ENCODE measurements at regions not wholly inside any gene's neighbourhood (a gene's known extent, or its start where the extent isn't known, plus 50 kb on each side); places are given as distances from the start of the nearest gene placed in this dataset.

DNA sequence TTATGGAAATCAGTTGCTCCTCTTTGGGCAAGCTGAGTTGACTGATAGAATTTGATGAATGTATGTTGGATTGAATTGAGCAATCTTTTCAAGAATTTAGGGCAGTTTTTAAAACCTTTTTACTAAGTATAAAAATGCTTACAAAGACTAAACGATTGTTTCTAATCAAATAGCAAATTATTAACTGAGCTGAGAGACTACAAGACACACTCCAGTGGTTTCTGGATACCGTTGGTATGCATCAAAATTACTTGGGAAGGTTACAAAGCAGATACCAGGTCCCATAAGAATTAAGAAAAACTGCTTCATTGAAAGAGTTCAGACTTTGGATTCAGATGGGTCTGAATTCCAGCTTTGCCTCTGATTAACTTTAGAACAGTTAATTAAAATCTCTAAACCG lies 721.4 kb downstream of the FAM181B start:
- intact Hi-C loops (cut with DNase I): no loop called here
- no peak for DNase-seq

DNA sequence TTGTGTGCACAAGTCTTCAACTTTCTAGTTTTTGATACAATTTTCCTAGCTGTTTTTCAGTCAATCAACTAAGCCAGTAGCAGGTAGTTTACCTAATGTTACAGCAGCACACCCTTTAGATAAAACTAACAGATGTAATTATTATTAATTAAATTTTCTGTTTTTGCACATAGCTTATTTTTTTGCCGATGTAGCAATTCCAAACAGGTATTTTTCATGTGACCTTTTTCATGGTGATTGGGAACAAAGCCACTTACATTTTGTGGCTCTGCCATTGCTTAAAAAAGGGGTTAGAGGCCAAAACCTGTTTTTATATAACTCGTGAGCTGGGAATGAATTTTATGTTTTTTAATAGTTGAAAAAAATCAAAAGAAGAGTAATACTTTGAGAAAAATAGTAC lies 724.5 kb downstream of the FAM181B start:
- DNase-seq: no peak
- intact Hi-C loops (cut with DNase I): no loop called here

DNA sequence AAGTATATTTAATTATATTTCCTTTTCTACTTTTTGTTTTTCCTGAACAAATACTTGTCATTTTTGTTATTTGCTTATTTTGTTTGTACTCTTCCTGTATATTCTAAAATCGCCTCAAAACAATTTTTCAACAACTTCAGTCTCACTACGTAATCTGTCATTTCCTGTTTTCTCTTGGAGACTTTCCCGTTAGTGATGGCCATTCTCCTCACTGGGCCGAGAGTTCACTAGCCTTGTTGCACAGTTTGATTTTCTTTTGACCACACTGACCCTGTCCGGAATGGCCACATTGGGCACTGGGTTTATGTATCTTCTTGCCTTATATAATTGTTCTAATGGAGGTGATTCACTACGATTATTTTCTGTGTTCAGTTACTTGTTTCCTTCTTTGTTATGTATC lies 726.1 kb downstream of the FAM181B start:
- no peak for DNase-seq
- intact Hi-C loops (cut with DNase I): no loop called here

DNA sequence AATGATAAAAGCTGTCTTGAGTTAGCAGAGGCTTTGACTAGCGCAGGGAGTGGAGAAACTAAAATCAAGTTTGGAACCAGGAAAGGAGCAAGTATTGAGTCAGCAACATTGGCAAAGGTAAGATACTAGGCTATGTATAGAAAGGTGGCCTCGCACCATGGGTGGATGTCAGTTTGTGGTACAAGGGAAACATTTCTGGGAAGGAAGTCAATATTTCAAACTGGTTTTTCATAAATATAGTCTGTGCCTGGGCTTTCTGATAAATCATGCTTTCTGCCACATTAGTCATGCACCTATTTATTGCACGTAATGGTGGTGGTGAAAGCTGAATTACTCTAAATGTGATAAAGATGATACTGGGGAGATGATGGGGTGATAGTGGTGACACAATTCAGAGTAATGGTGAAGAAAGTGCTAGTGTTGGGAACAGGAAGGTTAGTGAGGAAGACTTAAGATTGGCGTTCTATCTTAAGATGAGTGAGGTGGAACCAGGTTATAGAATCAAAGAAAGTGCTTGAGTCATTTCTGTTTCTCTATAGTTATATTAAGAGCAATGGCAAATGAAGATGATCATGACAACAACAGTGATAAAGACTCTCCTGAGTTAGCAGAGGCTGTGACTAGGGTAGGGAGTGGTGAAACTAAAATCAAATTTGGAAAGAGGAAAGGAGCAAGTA lies 729.0 kb downstream of the FAM181B start:
- intact Hi-C loops (cut with DNase I): no loop called here
- no peak for DNase-seq

DNA sequence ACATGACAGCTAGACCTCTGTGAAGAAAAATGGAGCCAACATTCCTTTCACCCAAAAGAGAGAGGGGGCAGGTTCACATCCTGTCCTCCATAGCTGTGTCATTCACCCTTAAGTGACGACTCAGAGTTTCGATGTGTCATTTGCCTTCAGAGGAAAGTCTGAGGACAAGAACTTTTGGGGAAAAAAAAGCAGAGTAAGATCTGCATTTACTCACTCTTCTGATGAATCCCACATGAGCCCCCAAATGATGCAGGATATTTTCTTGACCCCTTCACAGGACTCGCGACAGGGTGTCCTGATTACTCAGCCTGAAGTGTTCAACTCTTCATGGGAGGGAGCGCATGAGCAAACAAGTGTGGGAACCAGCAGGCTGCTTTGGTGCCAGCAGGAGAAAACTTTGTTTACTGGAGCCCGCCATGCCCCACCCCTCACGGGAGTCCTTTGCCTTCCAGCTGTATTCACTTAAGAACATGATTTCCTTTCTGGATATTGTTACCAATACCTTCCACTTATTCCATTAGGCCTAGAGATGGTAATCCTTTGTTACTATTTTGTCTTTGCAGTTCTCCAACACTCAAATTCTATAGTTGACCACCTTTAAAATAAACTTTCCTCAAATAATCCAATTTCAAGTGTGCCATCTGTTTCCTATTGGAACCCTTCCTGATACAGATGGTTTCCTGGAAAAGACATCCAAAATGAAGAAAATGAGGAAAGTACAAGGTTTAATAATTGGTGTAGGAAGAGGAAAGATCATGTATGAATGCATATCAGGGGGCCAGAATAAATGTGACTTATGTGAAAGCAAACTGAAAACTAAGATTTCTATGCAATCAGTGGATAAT lies 729.8 kb downstream of the FAM181B start:
- intact Hi-C loops (cut with DNase I): no loop called here
- no peak for DNase-seq

DNA sequence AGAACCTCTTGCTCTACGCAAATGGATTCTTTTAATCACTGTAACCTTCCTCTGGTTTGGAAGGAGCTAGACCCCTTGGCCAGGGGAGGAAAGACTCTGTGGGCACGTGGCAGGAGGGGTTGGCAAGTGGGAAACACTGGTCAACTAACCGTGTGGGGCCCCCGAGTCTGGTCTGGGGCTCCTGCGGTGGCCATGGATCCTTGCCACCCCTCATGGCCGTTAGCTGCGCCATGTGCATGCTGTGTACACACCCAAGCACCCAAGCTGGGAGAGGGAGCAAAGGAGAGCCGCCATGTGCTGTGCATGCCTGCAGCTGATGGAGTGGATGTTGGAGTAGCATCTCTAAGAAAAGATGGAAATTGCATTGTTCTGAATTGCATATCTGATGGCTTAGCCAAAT lies 730.6 kb downstream of the FAM181B start:
- DNase-seq: no peak
- intact Hi-C loops (cut with DNase I): no loop called here

DNA sequence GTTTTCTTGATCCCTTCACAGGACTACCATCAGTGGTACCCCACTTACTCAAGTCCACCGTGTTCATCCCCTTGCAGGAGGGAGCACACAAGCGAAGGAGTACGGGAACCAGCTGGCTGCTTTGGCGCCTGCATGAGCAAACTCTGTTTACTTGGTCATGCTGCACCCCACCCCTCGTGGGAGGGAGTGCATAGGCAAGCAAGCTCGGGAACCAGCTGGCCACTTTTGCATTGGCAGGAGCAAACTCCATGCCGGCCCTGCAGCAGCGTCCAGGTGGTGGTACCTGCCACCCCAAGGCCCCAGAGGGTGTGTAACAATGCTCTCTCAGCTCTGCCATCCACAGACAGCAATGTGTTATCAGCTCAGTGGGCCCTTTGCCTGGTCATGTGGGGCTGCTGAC lies 737.8 kb downstream of the FAM181B start:
- intact Hi-C loops (cut with DNase I): no loop called here
- no peak for DNase-seq

DNA sequence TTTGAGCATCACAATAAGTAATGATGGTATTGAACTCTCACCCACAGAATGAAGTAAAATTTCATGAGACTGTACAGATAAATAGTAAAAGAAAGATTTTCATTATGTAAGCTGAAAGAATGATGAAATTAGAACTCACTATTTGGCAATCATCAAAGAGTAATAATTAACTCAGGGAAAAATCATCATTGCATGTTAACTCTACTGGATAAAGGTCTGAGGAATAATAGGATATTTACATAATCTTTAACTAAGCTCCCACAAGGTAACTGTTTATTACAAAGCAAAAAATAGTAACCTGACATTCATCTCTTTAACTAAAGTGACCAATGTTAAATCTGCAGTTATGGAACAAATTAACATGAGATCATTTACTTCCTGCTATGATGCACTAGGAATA lies 739.9 kb downstream of the FAM181B start:
- DNase-seq: no peak
- intact Hi-C loops (cut with DNase I): no loop called here

DNA sequence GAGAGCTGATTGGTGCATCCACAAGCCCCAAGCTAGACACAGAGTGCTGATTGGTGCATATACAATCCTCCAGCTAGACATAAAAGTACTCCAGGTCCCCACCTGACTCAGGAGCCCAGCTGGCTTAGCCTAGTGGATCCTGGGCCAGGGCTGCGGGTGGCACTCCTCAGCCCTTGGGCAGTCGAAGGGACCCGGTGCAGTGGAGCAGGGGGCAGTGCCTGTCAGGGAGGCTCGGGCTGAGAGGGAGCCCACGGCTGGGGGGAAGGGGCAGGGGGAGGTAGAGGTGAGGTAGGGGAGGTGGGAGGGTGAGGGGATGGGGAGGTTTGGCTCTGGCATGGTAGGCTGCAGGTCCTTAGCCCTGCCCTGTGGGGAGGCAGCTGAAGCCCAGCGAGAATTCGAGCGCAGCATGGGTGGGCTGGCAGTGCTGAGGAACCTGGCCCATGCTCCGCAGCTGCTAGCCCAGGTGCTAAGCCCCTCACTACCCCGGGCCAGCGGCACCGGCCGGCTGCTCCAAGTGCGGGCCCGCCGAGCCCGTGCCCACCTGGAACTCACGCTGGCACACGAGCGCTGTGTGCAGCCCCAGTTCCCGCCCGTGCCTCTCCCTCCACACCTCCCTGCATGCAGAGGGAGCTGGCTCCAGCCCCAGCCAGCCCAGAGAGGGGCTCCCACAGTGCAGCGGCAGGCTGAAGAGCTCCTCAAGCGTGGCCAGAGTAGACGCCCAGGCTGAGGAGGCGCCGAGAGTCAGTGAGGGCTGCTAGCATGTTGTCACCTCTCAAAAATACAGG lies 742.8 kb downstream of the FAM181B start:
- intact Hi-C loops (cut with DNase I): no loop called here
- no peak for DNase-seq

DNA sequence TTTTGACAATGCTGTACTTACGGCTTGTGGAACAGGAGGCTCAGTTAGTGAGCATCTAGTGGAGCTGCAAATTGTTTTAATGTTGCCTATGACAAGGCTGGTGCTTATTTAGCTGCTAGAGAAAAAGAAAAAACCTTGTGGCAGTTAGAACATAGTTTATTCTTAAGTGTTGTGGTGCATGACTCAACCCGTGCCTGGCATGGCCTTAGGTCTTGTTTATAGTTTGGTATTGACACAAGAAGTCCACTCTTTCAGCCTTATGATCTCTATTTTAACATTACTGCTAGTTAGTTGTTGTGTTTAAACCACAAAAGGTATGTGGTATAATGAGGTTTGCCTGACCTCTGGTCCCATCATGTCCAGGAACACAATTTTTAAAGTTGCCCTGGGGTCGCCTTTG lies 744.6 kb downstream of the FAM181B start:
- intact Hi-C loops (cut with DNase I): no loop called here

DNA sequence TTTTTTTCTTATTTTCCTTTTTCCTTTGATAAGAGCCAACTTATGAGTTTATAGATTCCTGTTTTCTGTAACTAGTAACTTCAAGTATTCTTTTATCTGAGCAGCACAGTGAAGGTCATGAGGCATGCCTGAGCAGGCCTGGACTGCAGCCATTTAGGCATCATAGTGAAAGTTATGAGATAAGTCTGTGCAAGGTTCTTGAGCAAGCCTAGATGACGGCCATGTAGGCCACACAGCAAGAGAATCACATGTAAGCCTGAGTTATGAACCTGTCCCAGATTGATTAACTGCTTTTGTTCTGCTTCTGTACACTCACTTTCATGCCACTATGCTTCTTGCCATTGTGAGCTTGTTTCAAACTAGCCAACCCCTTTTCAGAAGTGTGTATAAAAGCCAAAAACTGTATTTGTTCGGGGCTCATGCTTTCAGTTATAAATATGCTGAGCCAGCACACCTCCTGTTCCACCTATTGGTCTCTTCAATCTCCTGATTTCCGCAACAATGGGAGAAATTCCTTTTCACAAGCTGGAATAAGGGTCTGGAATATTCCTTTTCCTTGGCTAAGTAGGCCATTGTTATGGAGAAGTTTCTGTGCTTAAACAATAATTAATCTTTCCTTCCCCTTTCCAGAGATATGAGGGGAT lies 745.7 kb downstream of the FAM181B start:
- no peak for DNase-seq
- intact Hi-C loops (cut with DNase I): no loop called here

More for the DNA sequence above, 744.6 kb downstream of the FAM181B start:
- no peak for DNase-seq

DNA sequence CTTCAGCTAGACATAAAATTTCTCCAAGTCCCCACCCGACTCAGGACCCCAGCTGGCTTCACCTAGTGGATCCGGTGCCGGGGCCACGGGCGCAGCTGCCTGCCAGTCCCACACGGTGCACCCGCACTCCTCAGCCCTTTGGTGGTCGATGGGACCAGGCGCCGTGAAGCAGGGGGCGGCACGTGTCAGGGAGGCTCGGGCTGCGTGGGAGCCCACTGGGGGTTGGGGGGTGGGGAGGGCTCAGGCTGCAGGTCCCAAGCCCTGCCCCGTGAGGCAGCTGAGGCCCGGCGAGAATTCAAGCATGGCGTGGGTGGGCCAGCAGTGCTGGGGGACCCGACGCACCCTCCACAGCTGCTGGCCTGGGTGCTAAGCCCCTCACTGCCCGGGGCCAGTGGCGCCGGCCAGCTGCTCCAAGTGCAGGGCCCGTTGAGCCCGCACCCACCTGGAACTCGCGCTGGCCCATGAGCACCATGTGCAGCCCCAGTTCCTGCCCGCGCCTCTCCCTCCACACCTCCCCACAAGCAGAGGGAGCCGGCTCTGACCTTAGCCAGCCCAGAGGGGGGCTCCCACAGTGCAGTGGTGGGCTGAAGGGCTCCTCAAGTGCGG lies 747.0 kb downstream of the FAM181B start:
- DNase-seq: no peak
- intact Hi-C loops (cut with DNase I): no loop called here

DNA sequence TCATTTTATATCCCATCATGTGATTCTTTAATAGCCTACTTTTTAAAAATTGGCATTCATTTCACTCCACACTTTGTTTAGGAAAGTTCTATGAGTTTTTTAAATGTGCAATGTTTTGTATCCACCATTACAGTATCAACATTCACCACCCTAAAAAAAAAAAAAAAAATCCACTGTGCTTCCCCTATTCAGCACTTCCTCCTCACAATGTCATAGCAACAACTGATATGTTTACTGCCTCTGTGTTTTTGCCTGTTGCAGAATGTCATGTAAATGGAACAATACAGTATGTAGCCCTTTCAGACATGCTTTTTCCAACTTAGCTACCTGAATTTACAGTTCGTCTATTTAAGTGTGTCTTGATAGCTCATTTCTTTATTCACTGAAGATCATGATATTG lies 754.2 kb downstream of the FAM181B start:
- intact Hi-C loops (cut with DNase I): no loop called here
- DNase-seq: no peak

DNA sequence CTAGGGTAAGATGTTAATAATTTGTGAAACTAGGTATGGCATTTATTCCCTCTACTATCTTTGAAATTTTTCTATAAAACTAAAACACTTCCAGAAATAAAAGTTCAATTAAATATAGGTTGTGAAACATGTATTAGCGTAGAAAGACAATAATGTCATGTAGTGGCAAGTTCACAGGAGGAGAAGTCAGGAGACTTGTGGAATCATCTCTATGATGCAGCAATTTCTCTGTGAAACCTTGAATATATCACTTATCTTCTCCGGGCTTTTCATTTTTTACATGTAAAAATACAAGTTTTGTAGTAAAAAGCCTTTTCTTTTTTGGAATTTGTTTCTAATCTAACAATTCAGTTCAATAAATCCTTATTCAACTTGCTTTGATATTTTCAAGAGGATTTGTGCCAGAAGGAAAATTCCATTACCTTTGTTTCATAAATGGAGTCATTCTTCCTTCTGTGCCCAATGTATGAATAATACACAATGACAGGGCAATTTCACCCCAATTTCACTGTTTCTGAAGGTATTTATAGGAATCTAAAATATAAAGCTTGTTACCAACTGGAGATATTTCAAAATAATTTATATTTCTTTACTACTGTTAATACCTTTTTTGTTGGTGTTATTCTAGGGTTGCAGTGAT lies 758.3 kb downstream of the FAM181B start:
- no peak for DNase-seq

DNA sequence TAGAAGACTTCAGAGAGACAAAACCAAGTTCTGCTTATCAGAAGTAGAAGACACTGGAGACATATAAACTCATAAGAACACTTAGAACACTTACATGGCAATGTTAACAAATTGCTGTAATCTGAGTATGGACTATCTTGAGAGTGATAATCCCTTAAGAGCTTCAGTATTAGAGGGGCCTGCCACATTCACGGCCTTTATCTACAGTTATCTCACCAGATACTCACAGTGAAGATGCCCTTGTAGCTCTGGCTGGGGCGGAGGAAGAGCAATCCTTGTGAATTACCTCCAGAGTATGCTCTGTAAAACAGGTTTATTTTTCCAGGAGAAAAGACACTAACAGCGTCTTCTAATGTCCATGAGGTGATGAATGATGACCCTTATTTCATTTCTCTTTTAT lies 762.8 kb downstream of the FAM181B start:
- intact Hi-C loops (cut with DNase I): no loop called here
- no peak for DNase-seq

More for the DNA sequence above, 758.3 kb downstream of the FAM181B start:
- intact Hi-C loops (cut with DNase I): no loop called here

DNA sequence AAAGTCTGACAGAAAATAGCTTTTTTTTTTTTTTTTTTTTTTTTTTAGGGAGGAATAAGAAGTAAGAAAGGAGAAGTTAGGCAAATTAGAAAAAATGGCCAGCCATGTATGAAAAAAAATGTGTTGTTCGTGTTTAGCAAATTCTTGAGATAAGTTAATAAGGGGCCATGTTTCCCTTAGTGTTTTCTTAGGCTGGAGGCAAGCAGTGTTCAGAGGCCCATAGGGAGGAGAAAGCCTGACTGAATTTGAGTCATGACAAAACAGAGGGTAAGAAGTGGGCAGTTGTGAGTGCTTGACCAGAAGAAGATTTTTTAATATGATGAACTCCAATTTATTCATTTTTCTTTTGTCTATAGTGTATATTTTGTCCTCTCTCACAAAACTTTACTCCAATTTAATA lies 766.4 kb downstream of the FAM181B start:
- intact Hi-C loops (cut with DNase I): no loop called here
- no peak for DNase-seq

DNA sequence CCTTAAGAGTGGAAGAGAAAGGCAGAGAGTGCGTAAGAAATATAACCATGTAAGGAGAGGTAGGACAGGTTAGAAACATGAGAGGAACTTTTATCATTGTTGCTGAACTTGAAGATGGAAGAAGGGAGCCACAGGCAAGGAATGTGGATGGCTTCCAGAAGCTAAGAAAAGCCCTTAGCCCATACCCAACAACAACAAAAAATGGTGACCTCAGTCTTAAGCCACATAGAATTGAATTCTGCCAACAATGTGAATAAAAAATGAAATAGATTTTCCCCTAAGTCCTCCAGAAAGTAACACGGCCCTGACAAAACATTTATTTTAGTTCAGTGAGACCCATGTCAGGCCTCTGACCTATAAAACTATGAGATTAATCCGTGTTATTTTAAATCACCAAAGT lies 767.3 kb downstream of the FAM181B start:
- no peak for DNase-seq
- intact Hi-C loops (cut with DNase I): no loop called here

DNA sequence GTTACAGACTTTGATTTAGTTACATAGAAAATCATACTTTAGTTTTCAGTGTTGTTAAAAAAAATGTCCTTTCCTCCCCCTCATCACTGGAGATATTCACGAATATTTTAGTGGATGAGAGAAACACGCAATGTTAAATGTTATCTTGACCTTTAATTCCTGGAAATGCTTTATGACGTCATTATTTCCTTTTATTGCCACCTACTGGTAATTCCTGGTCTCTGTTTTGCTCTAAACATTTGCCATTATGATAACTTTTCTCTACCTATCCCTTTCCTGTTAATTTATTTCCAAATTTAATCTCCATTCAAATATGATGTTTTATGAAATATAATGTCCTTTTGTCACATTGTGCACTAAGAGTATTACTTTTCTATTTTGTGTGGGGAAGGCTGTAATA lies 770.6 kb downstream of the FAM181B start:
- no peak for DNase-seq
- intact Hi-C loops (cut with DNase I): no loop called here

DNA sequence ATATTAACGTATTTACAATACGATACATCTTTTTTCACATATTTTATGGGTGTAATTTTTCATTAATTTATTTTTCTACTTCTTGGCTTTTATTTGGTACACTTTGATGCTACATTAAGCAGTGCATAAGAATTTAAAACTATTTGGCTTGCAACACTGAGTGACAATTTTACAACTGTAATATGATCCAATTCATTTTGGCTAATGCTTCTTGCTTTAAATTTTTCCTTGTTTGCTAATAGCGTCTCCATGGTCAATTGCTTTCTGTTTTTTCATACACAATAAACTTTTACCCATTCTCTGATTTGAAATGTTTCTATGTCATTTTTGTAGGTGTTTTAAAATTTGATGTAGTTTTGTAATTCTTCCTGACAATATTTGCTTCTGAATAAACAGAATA lies 773.2 kb downstream of the FAM181B start:
- intact Hi-C loops (cut with DNase I): no loop called here
- no peak for DNase-seq

Measured in head of caudate nucleus (tissue), 42 donors.